GM19397 (cell line): ENCODE measurements at regions not wholly inside any gene's neighbourhood (a gene's known extent, or its start where the extent isn't known, plus 50 kb on each side); places are given as distances from the start of the nearest gene placed in this dataset.
"Not testable (repeated sequence)": the region's sequence is repeated elsewhere in the genome, so short reads cannot be mapped to it uniquely, and the experiment has no call there.

Experiments
- ATAC-seq: cut with Tn5 transposase; IDR thresholded peaks from one replicate; pipeline ENCODE4 v1.9.1; 2021; ENCODE audit warnings: mild to moderate bottlenecking, moderate library complexity; ENCODE audit not compliant: unreplicated experiment

GRCh38 chr5:87034557-87034956 is 233.1 kb upstream of the RASA1 start:
- ATAC-seq, result no peak

GRCh38 chr5:87042554-87042953 is 225.1 kb upstream of the RASA1 start:
- ATAC-seq, result no peak

DNA sequence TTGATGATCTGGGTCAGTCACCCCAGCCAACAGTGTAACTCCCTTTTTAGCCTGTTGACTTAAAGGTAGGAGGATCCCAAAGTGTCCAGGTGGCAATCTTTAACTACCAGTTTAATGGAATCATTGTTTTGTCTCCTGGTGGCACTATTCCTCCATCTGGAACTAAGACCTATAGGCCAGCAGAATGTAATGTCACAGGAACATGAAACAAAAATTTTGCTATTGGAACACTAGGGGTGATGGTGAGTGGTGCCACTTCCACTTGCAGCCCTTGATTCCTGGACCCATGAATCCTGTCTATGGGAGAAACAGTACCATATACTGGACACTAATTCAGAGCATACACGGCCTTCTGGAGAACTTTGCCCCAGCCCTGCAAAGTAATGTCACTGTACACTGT is 219.5 kb upstream of the RASA1 start:
- no peak for ATAC-seq

DNA sequence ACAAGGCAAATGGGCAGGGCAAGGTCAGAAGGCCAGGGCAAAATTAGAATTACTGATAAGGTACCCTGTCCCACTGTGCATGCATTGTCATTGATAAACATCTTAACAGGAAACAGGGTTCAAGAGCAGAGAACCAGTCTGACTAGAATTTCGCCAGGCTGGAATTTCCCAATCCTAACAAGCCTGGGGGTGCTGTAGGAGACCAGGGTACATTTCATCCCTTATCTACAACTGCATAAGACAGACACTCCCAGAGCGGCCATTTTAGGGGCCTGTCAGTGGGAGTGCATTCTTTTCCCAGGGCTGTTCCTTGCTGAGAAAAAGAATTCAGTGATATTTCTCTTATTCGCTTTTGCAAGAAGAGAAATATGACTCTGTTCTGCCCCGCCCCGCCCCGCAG is 218.7 kb upstream of the RASA1 start:
- not testable (repeated sequence) for ATAC-seq

GRCh38 chr5:87051502-87052113 is 216.1 kb upstream of the RASA1 start:
- ATAC-seq, result no peak

GRCh38 chr5:87053146-87053545 is 214.5 kb upstream of the RASA1 start:
- no peak for ATAC-seq

- ATAC-seq, result no peak
Observed at GRCh38 chr5:87054821-87055220, 212.9 kb upstream of the RASA1 start.

- no peak for ATAC-seq
Observed at GRCh38 chr5:87061046-87061445, 206.6 kb upstream of the RASA1 start.

DNA sequence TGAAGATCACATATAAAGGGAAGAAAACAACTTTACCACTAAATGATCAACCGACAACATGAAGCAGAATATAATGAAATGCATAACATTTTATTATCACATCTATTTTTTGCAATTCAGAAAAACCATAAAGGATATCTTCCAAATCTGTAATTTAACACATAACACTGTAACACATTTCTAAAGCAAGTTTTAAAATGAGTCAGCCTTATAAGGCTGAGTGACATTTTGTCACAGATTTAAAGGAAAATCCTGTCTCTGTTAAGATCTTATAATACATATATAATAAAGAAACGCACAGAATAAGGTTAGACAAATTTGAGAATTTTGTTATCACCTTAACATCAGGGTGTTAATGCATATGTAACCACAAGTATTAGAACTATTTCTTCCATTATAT is 198.4 kb upstream of the RASA1 start:
- no peak for ATAC-seq

- ATAC-seq, result no peak
Observed at GRCh38 chr5:87069974-87070608, 197.6 kb upstream of the RASA1 start.

- ATAC-seq, result no peak
Observed at GRCh38 chr5:87074072-87074471, 193.6 kb upstream of the RASA1 start.

GRCh38 chr5:87074934-87075541 is 192.6 kb upstream of the RASA1 start:
- peak; percentile 96 for ATAC-seq

- no peak for ATAC-seq
Observed at GRCh38 chr5:87076411-87076810, 191.3 kb upstream of the RASA1 start.

- ATAC-seq, result no peak
Observed at GRCh38 chr5:87076931-87077330, 190.8 kb upstream of the RASA1 start.

DNA sequence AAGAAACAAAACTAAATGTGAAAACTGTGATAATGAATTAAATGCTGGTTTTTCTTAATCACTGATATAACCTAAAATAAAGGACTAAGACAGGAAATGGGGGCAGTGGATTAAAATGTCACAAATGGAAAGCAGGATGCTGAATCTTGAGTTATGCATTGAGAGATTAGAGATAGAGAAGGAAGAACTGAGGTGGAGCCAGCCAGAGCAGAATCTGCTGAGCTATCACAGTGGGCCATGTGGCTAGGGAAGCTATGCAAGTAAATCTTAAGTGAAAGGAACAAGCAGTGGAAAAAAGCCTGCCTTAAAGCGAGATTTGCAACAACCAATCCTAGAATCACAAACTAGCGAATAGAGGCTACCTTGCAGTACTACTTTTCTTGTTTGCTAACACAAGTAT is 188.5 kb upstream of the RASA1 start:
- ATAC-seq, result no peak

GRCh38 chr5:87081016-87081415 is 186.7 kb upstream of the RASA1 start:
- ATAC-seq, result no peak

- peak; percentile 89 for ATAC-seq
Observed at GRCh38 chr5:87081511-87082372, 185.9 kb upstream of the RASA1 start.

- ATAC-seq, result no peak
Observed at GRCh38 chr5:87094347-87094746, 173.3 kb upstream of the RASA1 start.

- ATAC-seq, result no peak
Observed at GRCh38 chr5:87094833-87095232, 172.8 kb upstream of the RASA1 start.

GRCh38 chr5:87095787-87096186 is 171.9 kb upstream of the RASA1 start:
- ATAC-seq, result no peak

DNA sequence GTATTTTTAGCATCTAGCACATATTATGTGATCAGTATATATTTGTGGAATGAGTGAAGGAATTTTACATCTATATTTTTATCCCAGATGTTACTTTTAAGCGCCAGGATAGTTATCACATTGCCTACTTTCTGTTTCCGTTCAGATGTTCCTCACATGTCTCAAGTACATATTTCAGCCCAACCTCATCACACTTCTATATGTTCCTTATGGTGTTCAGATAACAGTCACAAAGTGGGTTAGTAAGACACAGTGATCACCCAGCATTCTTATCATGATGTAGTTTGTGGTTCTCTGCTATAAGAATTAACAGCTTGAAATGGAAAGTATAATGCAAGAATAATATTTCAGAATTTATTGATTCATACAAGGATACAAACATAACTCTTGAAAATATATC is 170.0 kb upstream of the RASA1 start:
- ATAC-seq, result no peak
